Raji (cell line): ENCODE measurements at regions not wholly inside any gene's neighbourhood (a gene's known extent, or its start where the extent isn't known, plus 50 kb on each side); places are given as distances from the start of the nearest gene placed in this dataset.

ENCODE experiments used
- POLR2A ChIP-seq: IDR thresholded peaks from 2 replicates; pipeline ENCODE4 v1.6.1; 2011; ENCODE audit warnings: low read depth, low read length, control low read depth; ENCODE audit not compliant: insufficient read depth

GRCh38 chr13:40186626-40187323 is 479.7 kb downstream of the FOXO1 start:
- no peak for TF ChIP-seq POLR2A

GRCh38 chr13:40187324-40187795 is 479.1 kb downstream of the FOXO1 start:
- TF ChIP-seq POLR2A: no peak

DNA sequence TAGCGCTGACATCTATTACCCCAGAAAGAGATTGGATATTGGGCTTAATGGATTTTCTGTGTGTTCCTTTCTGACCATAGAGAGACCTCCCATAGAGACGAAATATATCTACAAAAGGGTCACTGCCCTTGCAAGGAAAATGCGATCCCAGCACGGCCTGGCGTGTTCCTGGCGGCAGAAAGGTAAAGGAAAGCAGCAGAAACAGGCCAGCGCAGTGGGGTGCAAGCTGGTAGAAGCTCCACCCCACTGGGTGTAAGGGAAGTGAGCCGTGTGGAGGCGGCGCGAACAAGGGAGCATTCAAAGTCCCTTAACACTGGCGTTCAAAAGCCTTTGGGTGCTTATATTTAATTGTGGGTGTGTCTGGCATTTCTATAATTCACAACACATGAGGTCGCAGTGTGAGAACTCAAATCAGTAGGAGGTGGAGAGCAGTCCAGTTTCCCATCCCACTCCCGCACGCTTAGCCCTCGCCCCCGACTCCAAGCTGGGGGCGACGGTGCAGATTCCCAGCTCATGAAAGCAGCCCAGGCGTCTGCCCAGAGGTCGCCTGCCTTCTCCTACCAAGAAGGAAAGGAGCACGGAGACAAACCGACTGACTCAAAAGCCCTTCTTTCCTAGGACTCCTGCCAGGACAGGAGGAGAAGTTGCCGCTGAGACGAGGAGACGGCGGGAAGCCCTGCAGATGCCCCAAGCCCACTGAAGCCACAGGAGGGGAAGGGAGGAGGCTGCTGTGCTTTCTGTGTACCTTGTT is 478.4 kb downstream of the FOXO1 start:
- TF ChIP-seq POLR2A: no peak

DNA sequence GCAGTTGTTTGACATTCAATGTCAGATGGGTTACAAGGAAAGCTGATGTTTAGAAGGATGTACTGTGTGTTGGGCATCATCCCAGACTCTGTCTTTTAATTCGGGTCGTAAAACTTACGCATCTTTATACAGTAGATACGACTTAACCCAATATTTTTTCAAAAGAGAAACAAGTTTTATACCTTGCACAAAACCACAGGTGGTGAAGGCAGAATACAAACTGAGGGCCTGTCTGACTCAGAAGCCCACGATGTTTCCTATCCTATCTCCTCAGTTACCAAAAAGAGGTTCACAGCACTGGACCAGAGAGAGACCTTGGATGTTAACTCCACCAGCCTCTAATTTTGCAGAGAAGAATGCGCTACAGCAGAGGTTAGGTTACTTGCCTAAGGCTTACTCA is 477.0 kb downstream of the FOXO1 start:
- no peak for TF ChIP-seq POLR2A

DNA sequence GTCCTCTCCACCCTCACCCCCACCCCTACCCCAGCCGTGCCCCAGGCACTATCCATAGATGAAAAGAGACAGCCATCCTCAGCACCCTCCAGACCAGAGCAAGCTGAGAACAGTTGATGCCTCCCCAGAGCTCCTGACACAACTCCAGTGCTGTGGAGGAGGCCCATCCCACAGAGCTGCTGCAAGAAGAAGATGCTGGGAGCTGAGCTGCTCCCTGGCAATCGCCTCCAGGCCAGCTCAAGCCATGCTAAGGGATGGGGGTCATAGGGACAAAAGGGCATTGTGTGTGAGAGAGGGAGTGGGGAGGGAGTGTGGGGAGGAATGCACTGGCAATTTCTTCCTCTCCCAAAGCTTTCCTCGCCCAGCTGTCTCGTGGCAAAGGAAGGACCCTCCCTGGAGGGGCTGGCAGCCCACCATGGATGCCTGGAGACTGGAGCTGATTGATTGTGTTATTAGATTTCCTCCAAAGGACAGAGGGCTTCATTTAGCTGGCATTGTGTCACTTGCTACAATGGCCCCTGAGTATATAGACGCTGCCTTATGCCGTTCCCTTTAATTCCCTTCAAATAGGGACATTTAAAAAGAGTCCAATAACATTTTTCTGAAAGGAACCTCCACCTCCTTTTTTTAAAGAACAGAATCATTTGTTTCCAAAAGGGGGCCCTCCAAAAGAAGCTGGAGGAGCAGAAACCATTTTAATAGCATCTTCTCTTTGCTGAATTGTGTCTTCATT is 476.4 kb downstream of the FOXO1 start:
- no peak for TF ChIP-seq POLR2A

DNA sequence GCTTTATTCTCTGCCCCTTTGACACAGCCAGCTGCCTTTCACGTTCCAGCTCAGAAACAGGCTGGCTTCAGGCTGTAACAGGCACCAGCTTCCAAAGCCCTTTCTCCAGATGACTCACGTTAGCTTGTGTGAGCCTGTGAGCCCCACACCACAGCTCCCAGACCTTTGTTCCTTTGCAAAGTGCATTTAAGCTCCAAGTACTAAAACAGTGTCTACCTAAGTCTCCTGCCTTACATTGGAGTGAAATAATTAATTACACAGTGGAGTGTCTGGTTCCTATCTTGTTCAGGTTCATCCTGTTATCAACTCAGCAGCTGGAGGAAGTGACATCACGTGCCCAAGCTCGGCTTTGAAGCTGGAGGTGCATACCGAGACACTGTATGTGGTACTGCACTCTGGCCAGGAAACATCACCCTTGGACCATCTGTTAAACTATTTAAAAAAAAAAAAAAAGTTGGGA is 475.8 kb downstream of the FOXO1 start:
- TF ChIP-seq POLR2A: no peak

DNA sequence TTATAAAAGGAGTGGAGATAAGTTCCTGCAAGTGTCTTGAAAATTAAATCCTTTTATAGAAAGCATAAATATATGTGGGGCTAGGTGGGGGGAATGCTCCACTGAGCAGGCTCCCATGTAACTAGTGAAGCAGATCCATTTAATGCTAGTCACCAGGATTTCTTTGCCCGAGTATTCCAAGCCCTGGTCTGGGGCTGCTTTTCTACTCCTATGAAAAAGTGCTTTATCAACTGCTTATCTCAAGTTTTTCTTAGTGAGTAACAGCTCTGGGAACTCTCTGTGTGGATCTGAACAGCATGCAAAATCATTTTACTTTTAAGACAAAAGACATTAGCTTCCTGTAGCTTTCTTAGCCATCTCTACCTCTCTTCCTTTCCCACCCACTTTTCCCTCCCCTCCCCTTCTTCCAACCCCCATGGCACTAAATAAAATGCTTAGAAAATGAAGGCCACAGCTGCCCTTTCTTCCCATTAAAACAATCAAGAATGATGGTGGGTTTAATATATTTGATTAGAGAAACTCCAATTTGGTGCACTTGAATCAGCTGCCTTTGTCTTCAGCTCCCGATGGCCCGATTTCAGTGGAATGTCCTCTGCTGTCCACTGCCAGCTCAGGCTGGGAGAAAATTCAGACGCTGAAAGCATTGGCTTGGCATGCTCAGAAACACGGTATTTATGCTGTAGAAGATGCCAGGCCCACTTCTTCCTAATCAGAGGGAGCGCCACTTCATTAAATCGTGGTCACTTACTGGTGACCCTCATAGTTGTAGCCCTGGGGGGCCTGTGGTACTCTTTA is 475.1 kb downstream of the FOXO1 start:
- no peak for TF ChIP-seq POLR2A

DNA sequence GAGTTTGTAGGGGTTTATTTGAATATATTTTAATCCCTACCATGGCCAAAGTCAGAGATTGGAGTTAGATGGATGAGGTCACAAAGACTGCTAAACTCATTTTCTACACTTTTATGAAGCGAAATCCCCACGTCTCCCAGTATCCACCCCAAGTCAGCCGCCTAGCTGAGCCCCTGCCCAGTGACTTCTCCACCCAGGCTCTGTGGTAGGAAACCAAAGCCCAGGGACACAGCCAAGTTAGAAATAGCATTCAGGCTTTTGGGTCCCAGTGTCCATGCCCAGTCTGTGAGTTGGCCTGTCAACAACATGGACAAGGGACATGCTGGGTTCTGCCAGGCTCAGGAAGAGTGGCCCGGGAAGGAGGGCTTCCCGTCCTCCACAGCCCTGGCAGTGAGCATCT is 474.0 kb downstream of the FOXO1 start:
- TF ChIP-seq POLR2A: no peak

DNA sequence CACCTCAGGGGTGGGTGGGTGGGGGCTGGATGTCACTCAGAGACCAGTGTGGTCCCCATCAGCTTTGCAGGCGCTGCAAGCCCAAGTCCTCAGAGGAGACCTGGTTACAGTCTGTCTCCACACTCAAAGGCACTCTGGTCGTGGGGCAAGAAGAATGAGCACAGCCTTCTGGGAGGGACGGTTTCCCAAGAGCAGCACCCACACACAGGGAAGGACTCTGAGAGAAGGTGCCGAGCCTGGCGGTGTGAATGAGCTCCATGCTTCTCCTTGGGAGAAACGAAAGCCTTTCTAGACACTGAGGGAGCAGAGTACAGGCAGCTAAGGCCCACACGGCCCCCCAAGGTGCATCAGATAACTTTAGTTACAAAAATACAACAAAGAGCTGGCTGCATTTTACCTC is 473.6 kb downstream of the FOXO1 start:
- no peak for TF ChIP-seq POLR2A

DNA sequence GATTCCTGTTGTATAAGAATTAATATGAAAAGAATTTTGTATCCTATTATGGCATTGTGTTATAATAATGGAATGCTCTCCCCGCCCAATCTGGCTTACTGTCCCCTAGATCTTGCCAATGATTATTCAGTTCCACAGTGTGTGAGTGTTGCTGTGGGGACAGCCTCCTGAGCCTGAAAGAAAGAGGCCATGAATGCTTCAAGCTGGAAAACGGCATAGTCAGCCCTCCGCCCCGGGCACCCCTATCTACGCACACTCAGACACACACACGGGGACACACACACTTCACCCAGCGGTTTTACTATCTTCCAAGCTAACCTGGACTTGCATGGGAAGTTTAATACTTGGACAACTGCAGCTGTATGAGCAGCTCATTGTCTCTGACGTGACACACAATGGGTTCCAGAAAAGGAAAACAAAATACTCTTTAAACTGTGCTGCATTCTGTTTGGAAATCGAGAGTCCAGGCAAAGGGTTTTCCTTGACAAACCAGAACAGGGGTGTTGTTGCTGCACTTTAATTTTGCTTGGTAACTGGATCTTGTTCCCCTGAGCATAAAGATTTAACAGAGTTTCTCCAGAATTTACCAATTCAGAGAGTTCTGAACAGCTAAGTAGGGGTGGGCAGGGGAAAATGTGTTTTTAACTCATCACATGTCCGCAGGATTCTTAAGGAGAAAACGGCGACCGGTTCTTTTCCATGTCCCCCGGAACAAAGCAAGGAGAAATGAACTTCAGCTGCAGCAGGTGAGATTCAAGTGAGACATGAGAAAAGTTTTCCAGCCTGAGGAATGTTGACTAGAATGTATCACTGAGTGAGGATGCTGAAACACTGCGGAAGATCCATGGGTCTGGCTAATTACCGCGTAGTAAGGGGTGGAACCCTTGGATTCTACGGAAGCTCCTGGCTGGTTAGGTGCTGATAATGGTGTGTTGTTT is 472.9 kb downstream of the FOXO1 start:
- TF ChIP-seq POLR2A: no peak

- TF ChIP-seq POLR2A: no peak
These were observed 472.1 kb downstream of the FOXO1 start for GRCh38 chr13:40194224-40194806.

DNA sequence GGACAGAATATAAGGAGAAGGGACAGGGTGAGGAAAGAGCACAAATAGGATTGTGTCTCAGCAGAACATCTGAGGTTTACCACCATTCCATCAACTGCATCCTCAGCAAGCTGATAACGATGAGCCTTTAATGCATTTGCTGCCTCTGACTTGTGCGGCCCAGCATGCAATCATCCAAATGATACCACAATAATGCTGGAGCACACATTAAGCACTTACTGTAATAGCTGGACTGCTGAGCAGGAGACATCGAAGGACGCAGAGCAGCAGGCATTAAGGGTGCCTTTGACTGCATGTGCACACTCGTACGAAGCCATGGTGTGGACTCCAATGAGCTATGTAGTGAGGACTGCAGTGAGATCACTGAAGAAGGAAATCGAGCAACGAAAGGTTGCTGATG is 469.4 kb downstream of the FOXO1 start:
- TF ChIP-seq POLR2A: no peak

- TF ChIP-seq POLR2A: no peak
These were observed 468.4 kb downstream of the FOXO1 start for GRCh38 chr13:40197936-40198595.
